A673 (cell line): ENCODE measurements at regions not wholly inside any gene's neighbourhood (a gene's known extent, or its start where the extent isn't known, plus 50 kb on each side); places are given as distances from the start of the nearest gene placed in this dataset.

Experiments
- BruUV-seq: library from RNA; stranded (reverse); fragments of 400-500 nt; replicated peaks from 2 replicates; lab custom pipeline; 2021; lab: Mats Ljungman, UMichigan
- CTCF ChIA-PET: fragments of 300-600 bp; sonication (Branson Sonifier 250); formaldehyde crosslinking; loops from one replicate; lab custom pipeline; 2022; ENCODE audit warnings: antibody characterized with exemption; lab: Charles Lee
- POLR2A ChIA-PET: fragments of 300-600 bp; sonication (Branson Sonifier 250); formaldehyde crosslinking; loops from one replicate; lab custom pipeline; 2022; ENCODE audit warnings: antibody characterized with exemption; ENCODE audit not compliant: low non-redundant PET; lab: Charles Lee
- DNase-seq: peaks from one replicate; pipeline ENCODE4 v3.0.0-alpha.2; 2015; ENCODE audit warnings: low spot score
- H3K27ac ChIP-seq: fragments of 200-600 bp; sonication (generic); 2 replicates; pipeline ENCODE4 v1.5.1; 2016; ENCODE audit warnings: mixed run types, low read depth, mild to moderate bottlenecking, mixed read lengths, antibody characterized with exemption, low read length; ENCODE audit not compliant: poor library complexity, severe bottlenecking
- H3K27me3 ChIP-seq: fragments of 200-600 bp; sonication (generic); replicated peaks from 2 replicates; pipeline ENCODE4 v1.6.1; 2017; ENCODE audit warnings: mixed run types, low read depth, mild to moderate bottlenecking, mixed read lengths, antibody characterized with exemption, low read length; ENCODE audit not compliant: insufficient read depth, poor library complexity
- H3K36me3 ChIP-seq: fragments of 200-600 bp; sonication (generic); 2 replicates; pipeline ENCODE4 v1.6.1; 2016; ENCODE audit warnings: mixed run types, mild to moderate bottlenecking, mixed read lengths, antibody characterized with exemption, low read length; ENCODE audit not compliant: insufficient read depth, poor library complexity, severe bottlenecking
- H3K4me1 ChIP-seq: fragments of 200-600 bp; sonication (generic); 2 replicates; pipeline ENCODE4 v1.6.1; 2017; ENCODE audit warnings: mixed run types, mild to moderate bottlenecking, mixed read lengths, antibody characterized with exemption, low read length; ENCODE audit not compliant: insufficient read depth, poor library complexity, severe bottlenecking
- H3K4me3 ChIP-seq: fragments of 200-600 bp; sonication (generic); 2 replicates; pipeline ENCODE4 v1.5.1; 2016; ENCODE audit warnings: low read depth, mixed run types, mild to moderate bottlenecking, mixed read lengths, low read length; ENCODE audit not compliant: poor library complexity, severe bottlenecking
- H3K9me3 ChIP-seq: fragments of 200-600 bp; sonication (generic); 2 replicates; pipeline ENCODE4 v1.6.1; 2016; ENCODE audit warnings: mixed run types, low read depth, mild to moderate bottlenecking, mixed read lengths, antibody characterized with exemption, low read length; ENCODE audit not compliant: poor library complexity, severe bottlenecking
- CTCF ChIP-seq: fragments of 300-800, 200-600 bp; sonication (generic); conservative IDR thresholded peaks from 2 replicates; pipeline ENCODE4 v1.5.1; 2017; ENCODE audit warnings: low read depth, mild to moderate bottlenecking, antibody characterized with exemption, low read length, moderate library complexity, mixed read lengths
- EZH2 ChIP-seq: fragments of 200-600 bp; sonication (generic); IDR thresholded peaks from 2 replicates; pipeline ENCODE4 v1.6.1; 2017; ENCODE audit warnings: borderline replicate concordance, low read depth, mild to moderate bottlenecking, mixed read lengths, antibody characterized with exemption, low read length; ENCODE audit not compliant: poor library complexity, severe bottlenecking
- intact Hi-C: fragments of 100-400 bp; cut with micrococcal nuclease; formaldehyde crosslinking; loops from one replicate; pipeline ENCODE4 v1.10.0; 2022; ENCODE audit not compliant: unreplicated experiment

GRCh38 chr3:34599595-34599994 lies 801.2 kb downstream of the PDCD6IP start:
- intact Hi-C loops, result no loop called here
- no TSS peak for BruUV-seq
- TF ChIP-seq CTCF, result no peak
- TF ChIP-seq EZH2, result no peak
- Histone ChIP-seq H3K36me3 (no peaks in the 10 kb centered on the region), H3K27me3 (no peaks in the 10 kb centered on the region), H3K4me3 (no peak overlapping the region), H3K9me3 (peaks cover 9% of the 10 kb centered on the region), H3K27ac (no peak overlapping the region), H3K4me1 (no peaks in the 10 kb centered on the region)
- DNase-seq, result no peak
- ChIA-PET POLR2A (no interaction called here), CTCF (no interaction called here)

- H3K4me1 ChIP-seq, result no peaks in the 10 kb centered on the region
- CTCF ChIA-PET, result no interaction called here
- H3K27me3 ChIP-seq, result no peaks in the 10 kb centered on the region
- H3K36me3 ChIP-seq, result no peaks in the 10 kb centered on the region
- 0 out of 2 replicates have a peak, but pooled peaks have one; percentile 20 for TF ChIP-seq CTCF
- TF ChIP-seq EZH2, result no peak
- no TSS peak for BruUV-seq
- peaks cover 33% of the 10 kb centered on the region for H3K9me3 ChIP-seq
- no peak overlapping the region for H3K4me3 ChIP-seq
- POLR2A ChIA-PET, result no interaction called here
- no peak for DNase-seq
- intact Hi-C loops, result no loop called here
- H3K27ac ChIP-seq, result no peak overlapping the region
These were observed 821.6 kb downstream of the PDCD6IP start for GRCh38 chr3:34619990-34620389.

GRCh38 chr3:34626699-34627098 lies 828.3 kb downstream of the PDCD6IP start:
- ChIA-PET POLR2A (no interaction called here), CTCF (no interaction called here)

More at GRCh38 chr3:34626699-34627098, 828.3 kb downstream of the PDCD6IP start:
- H3K27ac ChIP-seq, result no peak overlapping the region
- BruUV-seq, result no TSS peak
- H3K4me3 ChIP-seq, result no peak overlapping the region
- intact Hi-C loops, result no loop called here
- peaks cover 12% of the 10 kb centered on the region for H3K4me1 ChIP-seq
- no peak for DNase-seq
- H3K36me3 ChIP-seq, result no peaks in the 10 kb centered on the region
- H3K27me3 ChIP-seq, result no peaks in the 10 kb centered on the region
- no peak for TF ChIP-seq EZH2
- no peak for TF ChIP-seq CTCF
- peaks cover 7% of the 10 kb centered on the region for H3K9me3 ChIP-seq
